Thyroid gland (tissue), 4 donors: ENCODE measurements at regions not wholly inside any gene's neighbourhood (a gene's known extent, or its start where the extent isn't known, plus 50 kb on each side); places are given as distances from the start of the nearest gene placed in this dataset.
"Not testable (repeated sequence)": the region's sequence is repeated elsewhere in the genome, so short reads cannot be mapped to it uniquely, and the experiment has no call there.

Source experiments
- DNase-seq, 2 donors: peaks; one replicate each; pipeline ENCODE4 v3.0.0-alpha.2; 2019
- H3K27ac ChIP-seq, 3 donors: fragments of 200-600 bp; sonication (generic); 1 replicate in 2 of 3; 2 replicates in 1 of 3; pipeline ENCODE4 v1.5.1; 2016 to 2019; ENCODE audit warnings: mild to moderate bottlenecking in 1 of 3, moderate library complexity in 1 of 3
- H3K27me3 ChIP-seq: fragments of 200-600 bp; sonication (generic); one replicate; pipeline ENCODE4 v1.5.1; 2019
- H3K36me3 ChIP-seq, 2 donors: fragments of 200-600 bp; sonication (generic); one replicate each; pipeline ENCODE4 v1.5.1; 2016 to 2019
- H3K4me1 ChIP-seq, 2 donors: fragments of 200-600 bp; sonication (generic); one replicate each; pipeline ENCODE4 v1.5.1; 2017 to 2019
- H3K4me3 ChIP-seq, 3 donors: fragments of 200-600 bp; sonication (generic); replicated peaks in 1 of 3; 1 replicate in 2 of 3; 2 replicates in 1 of 3; pipeline ENCODE4 v1.5.1; 2016; ENCODE audit warnings: mild to moderate bottlenecking in 1 of 3
- H3K9me3 ChIP-seq: fragments of 200-600 bp; sonication (generic); one replicate; pipeline ENCODE4 v1.5.1; 2017
- CTCF ChIP-seq, 6 experiments: fragments of 200-600 bp in 3 of 6; fragments of 450-650 bp in 3 of 6; sonication (generic) in 3 of 6; IDR thresholded peaks; one replicate each; pipeline ENCODE4 v1.5.1; 2016 to 2019; ENCODE audit warnings: antibody characterized with exemption in 6 of 6, mild to moderate bottlenecking in 2 of 6, inconsistent platforms in 1 of 6, moderate library complexity in 1 of 6
- POLR2A ChIP-seq, 2 donors: fragments of 450-650 bp; IDR thresholded peaks; one replicate each; pipeline ENCODE4 v1.6.1; 2017; ENCODE audit warnings: antibody characterized with exemption in 2 of 2, mild to moderate bottlenecking in 2 of 2, moderate library complexity in 1 of 2
- WGBS, 2 donors: methylation state at CpG; one replicate each; pipeline ENCODE4 v1.1.5; 2017; 5-methylcytosine and 5-hydroxymethylcytosine counted together
- intact Hi-C: fragments of 100-400 bp; cut with DNase I; formaldehyde crosslinking; loops from one replicate; pipeline ENCODE4 v1.15.1; 2023

- no peaks in the 10 kb centered on the region for H3K4me1 ChIP-seq
- H3K4me3 ChIP-seq, result no peak overlapping the region
- DNase-seq, result no peak
- 83% methylated on average over 7 of the region's 7 CpGs for WGBS, 2 donors
- intact Hi-C loops, result no loop called here
- no peaks in the 10 kb centered on the region for H3K36me3 ChIP-seq
- H3K27ac ChIP-seq, result no peak overlapping the region
- TF ChIP-seq POLR2A (IDR thresholded peaks at IDR 0.05), result no peak
- TF ChIP-seq CTCF (IDR thresholded peaks at IDR 0.05), result no peak
- H3K27me3 ChIP-seq, result no peaks in the 10 kb centered on the region
- no peaks in the 10 kb centered on the region for H3K9me3 ChIP-seq
Observed at GRCh38 chr2:187879491-187879890, 325.3 kb upstream of the TFPI start.

- intact Hi-C loops, result no loop called here
- no peaks in the 10 kb centered on the region for H3K27me3 ChIP-seq
- TF ChIP-seq POLR2A (IDR thresholded peaks at IDR 0.05) (no peak), CTCF (IDR thresholded peaks at IDR 0.05) (no peak)
- H3K4me1 ChIP-seq, result no peaks in the 10 kb centered on the region
- 84 to 90% methylated on average over 1 of the region's 1 CpG for WGBS, 2 donors
- H3K9me3 ChIP-seq, result no peaks in the 10 kb centered on the region
- H3K36me3 ChIP-seq, result no peaks in the 10 kb centered on the region
- no peak overlapping the region for H3K4me3 ChIP-seq
- DNase-seq, result no peak
- no peak overlapping the region for H3K27ac ChIP-seq
Observed at GRCh38 chr2:187884003-187884402, 329.8 kb upstream of the TFPI start.

GRCh38 chr2:187890690-187891089, 336.5 kb upstream of the TFPI start:
- H3K27ac ChIP-seq, result no peak overlapping the region
- no peak overlapping the region for H3K4me3 ChIP-seq
- DNase-seq, result no peak
- no peaks in the 10 kb centered on the region for H3K27me3 ChIP-seq
- WGBS, 2 donors, result 63 to 65% methylated on average over 2 of the region's 2 CpGs
- no peak for TF ChIP-seq CTCF (IDR thresholded peaks at IDR 0.05)
- TF ChIP-seq POLR2A (IDR thresholded peaks at IDR 0.05), result no peak
- no peaks in the 10 kb centered on the region for H3K4me1 ChIP-seq
- no peaks in the 10 kb centered on the region for H3K9me3 ChIP-seq
- intact Hi-C loops, result no loop called here
- H3K36me3 ChIP-seq, result no peaks in the 10 kb centered on the region

GRCh38 chr2:187900021-187900420, 345.8 kb upstream of the TFPI start:
- no peak overlapping the region for H3K27ac ChIP-seq
- H3K36me3 ChIP-seq, result no peaks in the 10 kb centered on the region
- no peaks in the 10 kb centered on the region for H3K9me3 ChIP-seq
- TF ChIP-seq POLR2A (IDR thresholded peaks at IDR 0.05), result no peak
- TF ChIP-seq CTCF (IDR thresholded peaks at IDR 0.05), result no peak
- H3K4me3 ChIP-seq, result no peak overlapping the region
- no peaks in the 10 kb centered on the region for H3K27me3 ChIP-seq
- intact Hi-C loops, result no loop called here
- no peak for DNase-seq
- H3K4me1 ChIP-seq, result no peaks in the 10 kb centered on the region

GRCh38 chr2:187906021-187906420, 351.8 kb upstream of the TFPI start:
- Histone ChIP-seq H3K4me3 (no peak overlapping the region), H3K9me3 (no peaks in the 10 kb centered on the region), H3K4me1 (no peaks in the 10 kb centered on the region), H3K27ac (no peak overlapping the region), H3K27me3 (no peaks in the 10 kb centered on the region), H3K36me3 (no peaks in the 10 kb centered on the region)
- 80 to 81% methylated on average over 3 of the region's 3 CpGs for WGBS, 2 donors
- no peak for DNase-seq
- intact Hi-C loops, result no loop called here
- TF ChIP-seq POLR2A (IDR thresholded peaks at IDR 0.05), result no peak

- intact Hi-C loops, DNase-seq, H3K27ac ChIP-seq, H3K9me3 ChIP-seq, H3K4me1 ChIP-seq, H3K36me3 ChIP-seq, H3K27me3 ChIP-seq, H3K4me3 ChIP-seq: not testable (repeated sequence)
- WGBS, 2 donors, result 94 to 100% methylated on average over 1 of the region's 1 CpG
Observed at GRCh38 chr2:187910922-187911321, 356.7 kb upstream of the TFPI start.
